GM19240 (cell line): ENCODE measurements at regions not wholly inside any gene's neighbourhood (a gene's known extent, or its start where the extent isn't known, plus 50 kb on each side); places are given as distances from the start of the nearest gene placed in this dataset.

Source experiments
- DNase-seq: peaks from one replicate; pipeline ENCODE4 v3.0.0; 2011; ENCODE audit warnings: low spot score; ENCODE audit not compliant: insufficient read length

- no peak for DNase-seq
Observed at GRCh38 chr1:219801156-219801820, 127.1 kb downstream of the SLC30A10 start.

DNA sequence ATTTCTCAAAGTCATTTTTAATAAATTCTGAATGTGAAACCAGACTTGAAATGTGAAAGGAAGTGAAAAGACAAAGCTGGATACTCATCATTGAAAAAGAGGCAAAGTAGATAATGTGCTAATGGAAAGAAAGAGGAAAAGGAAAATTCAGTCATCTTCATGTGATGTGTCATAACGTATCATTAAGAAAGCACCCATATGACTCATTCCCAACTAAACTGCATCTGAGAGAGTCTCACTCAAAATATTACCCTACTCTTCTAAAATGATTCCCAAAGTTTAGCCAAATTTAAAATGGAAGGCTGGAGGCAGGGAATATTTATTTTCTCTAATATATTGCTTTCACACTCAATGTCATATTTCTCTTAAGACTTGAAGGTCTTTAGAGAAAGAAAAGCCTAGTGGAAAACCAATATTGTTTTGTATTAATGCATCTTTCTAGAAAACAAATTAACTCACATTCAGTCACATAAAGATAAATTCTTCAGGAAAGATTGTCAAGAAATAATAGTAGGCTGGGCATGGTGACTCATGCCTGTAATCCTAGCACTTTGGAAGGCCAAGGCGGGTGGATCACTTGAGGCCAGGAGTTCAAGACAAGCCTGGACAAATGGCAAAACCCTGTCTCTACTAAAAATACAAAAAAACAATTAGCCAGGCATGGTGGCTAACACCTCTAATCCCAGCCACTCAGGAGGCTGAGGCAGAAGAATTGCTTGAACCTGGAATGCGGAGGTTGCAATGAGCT, 129.9 kb downstream of the SLC30A10 start:
- no peak for DNase-seq

DNA sequence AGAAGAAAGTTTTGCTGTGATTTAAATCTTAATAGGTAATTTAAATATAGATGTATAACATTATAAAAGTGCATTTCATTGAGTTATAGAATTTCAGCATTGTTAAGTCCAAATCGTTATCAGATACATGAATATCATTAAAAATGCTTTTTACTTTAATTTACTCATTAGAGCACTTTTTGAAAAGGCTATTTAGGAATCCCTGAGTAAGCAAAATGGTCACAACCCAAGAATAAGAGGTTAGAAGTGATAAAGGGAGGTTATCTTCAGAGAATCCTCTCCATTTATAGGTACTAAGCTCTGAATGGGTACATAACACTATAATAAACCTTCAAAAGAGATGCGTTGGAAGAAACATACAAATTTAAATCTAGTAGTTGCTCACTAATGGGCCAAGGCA, 130.7 kb downstream of the SLC30A10 start:
- DNase-seq: no peak

- no peak for DNase-seq
Observed at GRCh38 chr1:219797009-219797408, 131.3 kb downstream of the SLC30A10 start.

- no peak for DNase-seq
Observed at GRCh38 chr1:219795363-219795917, 132.9 kb downstream of the SLC30A10 start.

DNA sequence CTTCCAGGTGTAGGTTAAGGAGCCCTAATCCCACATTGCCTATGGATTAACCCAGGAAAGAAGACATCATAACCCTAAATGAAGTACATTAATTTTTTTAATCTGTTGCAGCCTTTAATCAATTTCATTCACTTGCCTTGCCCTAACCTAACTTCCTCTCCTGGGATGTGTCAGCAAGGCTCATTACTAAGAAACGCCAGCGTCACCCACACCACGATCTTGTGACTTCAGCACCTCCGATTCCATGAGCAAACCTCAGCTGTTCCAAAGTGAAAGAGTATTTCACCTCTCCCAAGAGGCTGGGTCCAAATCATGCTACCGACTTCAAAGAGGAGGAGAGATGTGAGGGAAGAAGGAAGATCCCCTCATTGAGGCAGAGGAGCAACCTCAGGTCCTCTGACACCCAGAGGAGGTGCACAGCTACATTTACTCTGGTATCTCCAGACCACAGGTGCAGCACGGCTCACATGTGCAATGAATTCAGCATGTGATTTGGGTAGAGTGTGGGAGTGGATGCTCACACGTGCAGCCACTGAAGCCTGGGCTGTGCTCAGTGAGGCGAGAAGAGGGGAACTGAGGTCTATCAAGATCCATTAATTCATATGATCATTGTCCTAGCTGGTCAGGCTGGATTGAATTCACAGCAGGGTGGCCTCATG, 134.1 kb downstream of the SLC30A10 start:
- DNase-seq: no peak

DNA sequence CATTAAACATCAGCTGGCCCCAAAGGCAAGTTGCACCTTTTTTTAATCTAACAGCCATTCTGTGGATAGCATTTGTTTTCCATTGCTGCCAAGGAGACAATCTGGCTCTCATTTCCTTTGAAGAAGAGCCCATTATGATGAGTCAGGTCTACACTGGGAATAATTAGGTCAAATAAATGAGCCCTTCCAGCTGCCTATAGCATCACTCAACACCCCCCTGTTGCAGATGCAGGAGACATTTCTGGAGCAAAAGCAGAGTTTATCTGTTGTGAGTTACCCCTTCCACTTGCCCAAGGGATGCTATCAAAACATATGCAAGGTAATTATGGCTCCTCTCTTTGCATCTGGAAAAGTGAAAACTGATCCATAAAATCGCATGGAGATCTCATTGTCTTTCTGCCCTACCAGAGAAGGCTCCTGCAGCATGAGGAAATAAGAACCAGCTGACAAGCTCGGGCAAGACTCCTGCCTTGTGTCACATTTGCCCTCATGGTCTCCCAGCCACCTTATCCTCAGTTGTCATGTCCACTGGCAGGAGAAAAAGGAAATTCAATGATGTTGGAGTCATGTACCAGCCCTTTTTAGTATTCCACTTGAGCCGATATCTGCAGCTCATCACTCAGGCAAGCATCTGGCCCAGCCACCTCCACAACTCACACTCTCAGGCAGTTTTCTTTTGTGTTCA, 135.9 kb downstream of the SLC30A10 start:
- no peak for DNase-seq

DNA sequence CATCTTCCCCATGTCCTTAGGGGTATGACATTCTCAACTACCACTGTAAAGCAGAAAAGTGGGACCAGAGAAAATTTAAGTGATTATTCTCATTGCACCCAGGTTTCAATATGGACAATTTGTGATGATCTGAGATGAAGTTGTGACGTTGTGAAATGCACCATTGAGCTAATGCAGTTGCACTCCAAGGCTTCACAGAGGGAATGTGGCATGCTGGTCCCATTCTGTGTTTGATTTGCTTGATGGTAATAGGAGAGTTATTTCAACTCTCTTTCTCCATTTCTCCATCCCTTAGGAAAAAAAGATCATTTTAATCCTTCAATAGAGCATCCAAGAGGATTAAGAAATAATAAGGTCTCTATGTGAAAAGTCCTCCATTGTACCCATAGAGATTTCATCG, 136.6 kb downstream of the SLC30A10 start:
- DNase-seq: no peak

DNA sequence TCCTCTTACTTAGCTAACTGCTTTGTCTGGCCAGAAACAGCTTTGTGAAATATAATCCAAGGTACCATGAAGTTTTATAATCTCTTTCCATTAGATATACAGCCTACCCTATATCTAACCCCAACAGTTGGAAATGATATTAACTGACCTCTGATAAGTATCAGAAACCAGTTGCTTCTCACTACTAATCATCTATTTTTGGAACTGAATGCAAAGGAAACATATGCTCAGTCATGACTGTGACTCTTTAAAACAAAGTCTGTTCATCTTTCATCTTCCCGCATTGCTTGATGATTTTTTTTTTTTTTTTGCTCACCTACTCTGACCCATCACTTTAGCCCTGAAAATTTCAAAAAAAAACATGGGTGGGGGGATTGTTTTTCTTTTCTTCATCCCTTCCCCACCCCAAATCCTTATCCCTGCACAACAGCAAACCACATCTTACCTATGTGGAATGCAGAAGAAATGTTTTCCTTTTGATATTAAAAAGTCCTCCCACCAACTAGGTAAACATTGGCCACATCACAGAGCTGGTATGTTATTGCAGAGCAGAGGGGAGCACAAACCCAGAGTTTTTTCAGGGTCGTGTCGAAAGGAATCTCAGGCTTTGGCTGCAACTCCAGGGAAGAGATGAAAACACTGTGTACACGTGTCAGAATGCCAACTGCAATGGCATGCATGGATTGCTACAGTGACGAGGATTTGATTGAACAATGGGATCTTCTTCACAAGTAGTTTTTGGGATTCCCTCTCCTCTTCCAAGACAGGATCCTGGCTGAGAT, 137.3 kb downstream of the SLC30A10 start:
- no peak for DNase-seq

DNA sequence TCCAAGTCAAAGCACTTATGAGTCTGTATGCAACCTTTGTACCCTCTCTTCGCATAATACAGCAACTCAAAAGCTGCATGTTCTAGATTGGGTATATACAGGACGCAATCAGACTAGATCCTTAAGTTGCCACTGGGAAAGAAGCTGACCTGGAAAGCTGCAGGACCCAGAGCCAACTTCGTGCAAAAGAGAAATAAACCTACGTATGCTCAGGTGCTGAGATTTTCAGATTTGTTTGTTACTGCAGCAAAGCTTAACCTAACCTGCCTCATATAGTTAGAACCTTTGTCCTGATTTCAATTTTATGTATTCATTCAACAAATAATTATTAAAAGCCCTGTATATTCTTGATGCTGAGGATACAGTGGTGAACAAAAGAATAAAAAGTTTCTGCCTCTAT, 139.7 kb downstream of the SLC30A10 start:
- no peak for DNase-seq

GRCh38 chr1:219788091-219788490, 140.3 kb downstream of the SLC30A10 start:
- no peak for DNase-seq

DNA sequence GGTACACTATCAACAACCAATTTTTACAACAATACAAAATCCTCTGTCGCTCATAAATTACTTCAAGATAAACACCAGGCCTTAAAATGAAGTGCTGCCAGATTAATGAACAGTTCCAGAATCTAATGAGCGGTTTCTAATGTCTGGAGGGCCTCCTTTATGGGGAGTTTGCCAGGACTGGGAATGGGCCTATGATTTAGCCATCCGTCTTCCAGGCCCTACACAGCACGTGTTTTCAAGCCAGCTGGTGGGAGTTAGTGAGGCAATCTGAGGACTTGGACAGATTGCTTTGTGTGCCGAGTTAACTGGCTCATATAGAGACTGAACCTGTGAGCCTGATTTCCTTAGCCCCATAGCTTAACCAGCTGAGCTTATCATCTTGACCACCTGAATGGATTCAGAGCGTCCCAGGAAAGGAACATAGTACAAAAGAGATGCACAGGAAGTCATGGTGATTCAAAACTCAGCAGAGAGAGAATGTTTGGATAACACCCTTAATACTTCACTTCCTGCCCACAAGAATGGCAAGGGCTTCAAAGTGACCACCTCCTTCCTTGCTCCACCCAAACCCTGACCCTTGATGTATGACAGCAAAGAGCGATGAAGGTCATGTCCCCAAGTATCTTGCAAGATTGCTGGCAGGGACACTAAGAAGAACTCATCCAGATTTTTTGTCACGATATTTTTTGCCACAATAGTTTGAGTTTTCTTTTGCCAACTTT, 143.5 kb downstream of the SLC30A10 start:
- no peak for DNase-seq

- DNase-seq: no peak
Observed at GRCh38 chr1:219783605-219784235, 144.6 kb downstream of the SLC30A10 start.

GRCh38 chr1:219782929-219783328, 145.4 kb downstream of the SLC30A10 start:
- DNase-seq: no peak

- DNase-seq: no peak
Observed at GRCh38 chr1:219782311-219782710, 146.0 kb downstream of the SLC30A10 start.

- no peak for DNase-seq
Observed at GRCh38 chr1:219781491-219781890, 146.9 kb downstream of the SLC30A10 start.

GRCh38 chr1:219778793-219779369, 149.5 kb downstream of the SLC30A10 start:
- no peak for DNase-seq

DNA sequence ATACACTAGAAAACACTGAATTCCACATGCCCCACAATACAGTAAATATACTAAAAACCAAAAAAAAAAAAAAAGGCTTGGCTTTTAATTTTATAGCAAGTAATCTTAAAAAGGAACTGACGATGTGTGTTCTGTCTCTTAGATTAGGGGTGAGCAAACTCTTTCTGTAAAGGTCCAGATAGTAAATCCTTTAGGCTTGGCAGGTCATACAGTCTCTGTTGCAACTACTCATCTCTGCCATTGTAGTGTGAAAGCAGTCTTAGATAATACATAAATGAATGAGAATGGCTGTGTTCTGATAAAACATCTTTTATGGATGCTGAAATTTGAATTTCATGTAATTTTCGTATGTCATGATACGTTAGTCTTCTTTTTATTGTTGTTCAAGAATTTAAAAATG, 150.2 kb downstream of the SLC30A10 start:
- no peak for DNase-seq

GRCh38 chr1:219774386-219774785, 154.0 kb downstream of the SLC30A10 start:
- DNase-seq: no peak
